ENCODE measurements at regions not wholly inside any gene's neighbourhood (a gene's known extent, or its start where the extent isn't known, plus 50 kb on each side); places are given as distances from the start of the nearest gene placed in this dataset.

DNA sequence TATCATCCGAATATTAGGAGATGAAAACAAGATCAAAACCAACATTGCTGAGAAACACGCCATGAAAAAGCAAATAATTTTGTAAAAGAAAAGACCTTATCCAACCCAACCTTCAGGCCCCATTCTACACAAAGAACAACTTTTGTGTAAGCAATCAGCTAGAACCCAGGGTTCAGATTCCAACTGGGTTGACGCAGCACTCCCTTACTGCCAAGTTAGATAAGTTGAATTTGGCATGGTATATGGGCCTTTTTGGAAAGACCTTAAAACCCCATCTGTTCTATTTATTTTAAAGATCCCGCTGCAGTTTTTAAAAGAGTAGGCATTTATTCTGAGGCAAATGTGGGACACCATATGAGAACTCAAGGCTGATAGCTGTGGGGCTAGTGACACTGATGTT, 2033.8 kb upstream of the WWC1 start:
- intact Hi-C loops (cut with micrococcal nuclease; ENCODE audit: unreplicated experiment) (no loop called here), in situ Hi-C loops (cut with MboI) (no loop called here)
- Histone ChIP-seq H3K4me2 (ENCODE audit: control insufficient read depth, insufficient read depth) (no peak overlapping the region), H3K9ac (ENCODE audit: control insufficient read depth, insufficient read depth, low read length) (no peak overlapping the region), H3K79me2 (ENCODE audit: control insufficient read depth, insufficient read depth, low read length) (no peaks in the 10 kb centered on the region), H4K20me1 (ENCODE audit: control insufficient read depth, insufficient read depth) (no peaks in the 10 kb centered on the region), H3K9me3 (replicated peaks; ENCODE audit: control insufficient read depth, insufficient read depth, low read length) (no peaks in the 10 kb centered on the region), H3K36me3 (ENCODE audit: control insufficient read depth in 2 of 2, insufficient read depth in 2 of 2, low read length in 1 of 2) (no peaks in the 10 kb centered on the region), H3K27me3 (replicated peaks in 1 of 2; ENCODE audit: control insufficient read depth in 2 of 2, insufficient read depth in 2 of 2, low read length in 1 of 2) (no peaks in the 10 kb centered on the region), H3K4me3 (no peak overlapping the region), H3K4me1 (ENCODE audit: control insufficient read depth, insufficient read depth, low read length) (no peaks in the 10 kb centered on the region), H3K27ac (ENCODE audit: control insufficient read depth, insufficient read depth) (no peak overlapping the region), H2AFZ (ENCODE audit: control insufficient read depth, low read depth, low read length) (no peak overlapping the region)
- BruUV-seq (replicated peaks), result no TSS peak
- DNase-seq (ENCODE audit: low read depth, low spot score) (no peak), ATAC-seq (no peak), FAIRE-seq (no peak)
- 36% methylated on average over 4 of the region's 4 CpGs for WGBS (ENCODE audit: insufficient coverage, insufficient replicate concordance, low lambda C conversion rate, missing lambda C conversion rate)
- POLR2A ChIA-PET, result no interaction called here
- CTCF ChIA-PET, result interaction anchor here (0.5 kb wide), 1 partner anchor 56 kb away, joined by 3 read pairs; no protein-coding TSS in a partner anchor
- TF ChIP-seq MEF2A (IDR thresholded peaks at IDR 0.05; ENCODE audit: insufficient read depth, low read depth, low read length) (no peak), TCF3 (IDR thresholded peaks at IDR 0.05; ENCODE audit: borderline replicate concordance, insufficient read depth, low read depth, low read length) (no peak), HDAC6 (IDR thresholded peaks at IDR 0.05; ENCODE audit: unreplicated experiment) (no peak), PML (IDR thresholded peaks at IDR 0.05; ENCODE audit: low read length) (no peak), CBX3 (IDR thresholded peaks at IDR 0.05; ENCODE audit: borderline replicate concordance, low read depth) (no peak), CEBPB (IDR thresholded peaks at IDR 0.05; ENCODE audit: borderline replicate concordance in 1 of 2, low read depth in 2 of 2, low read length in 2 of 2) (no peak), RCOR1 (conservative IDR thresholded peaks at IDR 0.05; ENCODE audit: low read depth, low read length) (no peak), NFYA (IDR thresholded peaks at IDR 0.05; ENCODE audit: borderline replicate concordance, low read depth, low read length) (no peak), POLR2AphosphoS2 (IDR thresholded peaks at IDR 0.05; ENCODE audit: low read depth, low read length) (no peak)
- TF ChIP-seq, protein P1, sequence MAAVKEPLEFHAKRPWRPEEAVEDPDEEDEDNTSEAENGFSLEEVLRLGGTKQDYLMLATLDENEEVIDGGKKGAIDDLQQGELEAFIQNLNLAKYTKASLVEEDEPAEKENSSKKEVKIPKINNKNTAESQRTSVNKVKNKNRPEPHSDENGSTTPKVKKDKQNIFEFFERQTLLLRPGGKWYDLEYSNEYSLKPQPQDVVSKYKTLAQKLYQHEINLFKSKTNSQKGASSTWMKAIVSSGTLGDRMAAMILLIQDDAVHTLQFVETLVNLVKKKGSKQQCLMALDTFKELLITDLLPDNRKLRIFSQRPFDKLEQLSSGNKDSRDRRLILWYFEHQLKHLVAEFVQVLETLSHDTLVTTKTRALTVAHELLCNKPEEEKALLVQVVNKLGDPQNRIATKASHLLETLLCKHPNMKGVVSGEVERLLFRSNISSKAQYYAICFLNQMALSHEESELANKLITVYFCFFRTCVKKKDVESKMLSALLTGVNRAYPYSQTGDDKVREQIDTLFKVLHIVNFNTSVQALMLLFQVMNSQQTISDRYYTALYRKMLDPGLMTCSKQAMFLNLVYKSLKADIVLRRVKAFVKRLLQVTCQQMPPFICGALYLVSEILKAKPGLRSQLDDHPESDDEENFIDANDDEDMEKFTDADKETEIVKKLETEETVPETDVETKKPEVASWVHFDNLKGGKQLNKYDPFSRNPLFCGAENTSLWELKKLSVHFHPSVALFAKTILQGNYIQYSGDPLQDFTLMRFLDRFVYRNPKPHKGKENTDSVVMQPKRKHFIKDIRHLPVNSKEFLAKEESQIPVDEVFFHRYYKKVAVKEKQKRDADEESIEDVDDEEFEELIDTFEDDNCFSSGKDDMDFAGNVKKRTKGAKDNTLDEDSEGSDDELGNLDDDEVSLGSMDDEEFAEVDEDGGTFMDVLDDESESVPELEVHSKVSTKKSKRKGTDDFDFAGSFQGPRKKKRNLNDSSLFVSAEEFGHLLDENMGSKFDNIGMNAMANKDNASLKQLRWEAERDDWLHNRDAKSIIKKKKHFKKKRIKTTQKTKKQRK (IDR thresholded peaks at IDR 0.05; ENCODE audit: low read depth, low read length), result no peak
- TF ChIP-seq, protein P2, sequence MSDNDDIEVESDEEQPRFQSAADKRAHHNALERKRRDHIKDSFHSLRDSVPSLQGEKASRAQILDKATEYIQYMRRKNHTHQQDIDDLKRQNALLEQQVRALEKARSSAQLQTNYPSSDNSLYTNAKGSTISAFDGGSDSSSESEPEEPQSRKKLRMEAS (IDR thresholded peaks at IDR 0.05; ENCODE audit: low read depth, low read length), result no peak
- SMC1A ChIA-PET (ENCODE audit: uncharacterized antibody, unreplicated experiment), result interaction anchor here (0.6 kb wide), 1 partner anchor 1749 kb away, joined by 3 read pairs; no protein-coding TSS in a partner anchor
- RAD21 ChIA-PET (ENCODE audit: unreplicated experiment), result no interaction called here

Data from GM12878 (cell line).